Immature natural killer cell (primary cell): ENCODE measurements at regions not wholly inside any gene's neighbourhood (a gene's known extent, or its start where the extent isn't known, plus 50 kb on each side); places are given as distances from the start of the nearest gene placed in this dataset.

Source experiments
- DNase-seq, 3 donors: peaks; one replicate each; pipeline ENCODE4 v3.0.0; 2022; ENCODE audit warnings: mixed read lengths in 1 of 3
- H3K27ac Mint-ChIP-seq, 6 donors: one replicate each; pipeline ENCODE4 v1.8.0; 2020; ENCODE audit warnings: mixed read lengths in 6 of 6, mild to moderate bottlenecking in 5 of 6, inconsistent platforms in 4 of 6, moderate library complexity in 3 of 6
- H3K27me3 Mint-ChIP-seq, 3 donors: one replicate each; pipeline ENCODE4 v1.8.0; 2020 to 2021; ENCODE audit warnings: low read depth in 3 of 3, mild to moderate bottlenecking in 3 of 3, mixed read lengths in 3 of 3, moderate library complexity in 3 of 3, inconsistent platforms in 1 of 3
- H3K36me3 Mint-ChIP-seq, 3 donors: one replicate each; pipeline ENCODE4 v1.8.0; 2020; ENCODE audit warnings: mixed read lengths in 3 of 3, inconsistent platforms in 2 of 3, mild to moderate bottlenecking in 2 of 3
- H3K4me1 Mint-ChIP-seq, 2 donors: one replicate each; pipeline ENCODE4 v1.8.0; 2020; ENCODE audit warnings: inconsistent platforms in 2 of 2, mild to moderate bottlenecking in 2 of 2, mixed read lengths in 2 of 2, moderate library complexity in 1 of 2
- H3K4me3 Mint-ChIP-seq, 5 donors: one replicate each; pipeline ENCODE4 v1.8.0; 2020; ENCODE audit warnings: mild to moderate bottlenecking in 5 of 5, mixed read lengths in 5 of 5, inconsistent platforms in 3 of 5, moderate library complexity in 3 of 5
- H3K9me3 Mint-ChIP-seq, 6 donors: one replicate each; pipeline ENCODE4 v1.8.0; 2020; ENCODE audit warnings: mild to moderate bottlenecking in 6 of 6, mixed read lengths in 6 of 6, inconsistent platforms in 4 of 6, moderate library complexity in 3 of 6

- Mint-ChIP-seq H3K27me3 (peaks cover 0 to 5% (median 3%) of the 10 kb centered on the region in 3 donors), H3K36me3 (no peaks in the 10 kb centered on the region), H3K4me1 (peaks cover 0 to 1% of the 10 kb centered on the region in 2 donors), H3K27ac (no peak overlapping the region), H3K4me3 (no peak overlapping the region), H3K9me3 (peaks cover 0 to 9% (median under 1%) of the 10 kb centered on the region in 6 donors)
- DNase-seq, result no peak
Observed at GRCh38 chr1:56028244-56028643, 551.1 kb downstream of the PLPP3 start.

- Mint-ChIP-seq H3K27ac (no peak overlapping the region), H3K27me3 (peaks cover 0 to 4% (median 3%) of the 10 kb centered on the region in 3 donors), H3K36me3 (no peaks in the 10 kb centered on the region), H3K9me3 (peaks cover 0 to 9% (median under 1%) of the 10 kb centered on the region in 6 donors), H3K4me3 (no peak overlapping the region), H3K4me1 (peaks cover 0 to 1% of the 10 kb centered on the region in 2 donors)
- DNase-seq, result no peak
Observed at GRCh38 chr1:56025942-56026341, 553.4 kb downstream of the PLPP3 start.

- Mint-ChIP-seq H3K27me3 (peaks cover 2 to 6% (median 3%) of the 10 kb centered on the region in 3 donors), H3K27ac (no peak overlapping the region), H3K4me1 (no peaks in the 10 kb centered on the region), H3K9me3 (peaks cover 0 to 9% (median under 1%) of the 10 kb centered on the region in 6 donors), H3K4me3 (no peak overlapping the region), H3K36me3 (no peaks in the 10 kb centered on the region)
- no peak for DNase-seq
Observed at GRCh38 chr1:56024155-56024554, 555.2 kb downstream of the PLPP3 start.

- Mint-ChIP-seq H3K4me3 (no peak overlapping the region), H3K4me1 (no peaks in the 10 kb centered on the region), H3K36me3 (no peaks in the 10 kb centered on the region), H3K9me3 (peaks cover 0 to 6% (median 0%) of the 10 kb centered on the region in 6 donors), H3K27ac (no peak overlapping the region), H3K27me3 (peaks cover 2 to 3% (median 3%) of the 10 kb centered on the region in 3 donors)
- DNase-seq, result no peak
Observed at GRCh38 chr1:56019922-56020321, 559.4 kb downstream of the PLPP3 start.

- Mint-ChIP-seq H3K27me3 (peaks cover 2 to 3% (median 3%) of the 10 kb centered on the region in 3 donors), H3K9me3 (peaks cover 0 to 6% (median 0%) of the 10 kb centered on the region in 6 donors), H3K4me3 (no peak overlapping the region), H3K36me3 (no peaks in the 10 kb centered on the region), H3K4me1 (no peaks in the 10 kb centered on the region), H3K27ac (no peak overlapping the region)
- no peak for DNase-seq
Observed at GRCh38 chr1:56019472-56019871, 559.9 kb downstream of the PLPP3 start.

GRCh38 chr1:56017336-56017735 is 562.0 kb downstream of the PLPP3 start:
- H3K9me3 Mint-ChIP-seq, result peaks cover 0 to 5% (median 0%) of the 10 kb centered on the region in 6 donors
- no peak for DNase-seq
- no peaks in the 10 kb centered on the region for H3K36me3 Mint-ChIP-seq
- H3K4me1 Mint-ChIP-seq, result no peaks in the 10 kb centered on the region
- H3K27ac Mint-ChIP-seq, result no peak overlapping the region
- H3K4me3 Mint-ChIP-seq, result no peak overlapping the region
- H3K27me3 Mint-ChIP-seq, result peaks cover 3 to 4% (median 4%) of the 10 kb centered on the region in 3 donors

GRCh38 chr1:56003846-56004245 is 575.5 kb downstream of the PLPP3 start:
- no peak for DNase-seq
- no peaks in the 10 kb centered on the region for H3K36me3 Mint-ChIP-seq
- no peaks in the 10 kb centered on the region for H3K4me1 Mint-ChIP-seq
- no peak overlapping the region for H3K4me3 Mint-ChIP-seq
- H3K27ac Mint-ChIP-seq, result no peak overlapping the region
- peaks cover 0 to 6% (median 0%) of the 10 kb centered on the region in 6 donors for H3K9me3 Mint-ChIP-seq
- peaks cover 2 to 5% (median 4%) of the 10 kb centered on the region in 3 donors for H3K27me3 Mint-ChIP-seq

- Mint-ChIP-seq H3K27me3 (peaks cover 2 to 5% (median 5%) of the 10 kb centered on the region in 3 donors), H3K4me3 (no peak overlapping the region), H3K36me3 (no peaks in the 10 kb centered on the region), H3K9me3 (peaks cover 0 to 6% (median 0%) of the 10 kb centered on the region in 6 donors), H3K4me1 (no peaks in the 10 kb centered on the region), H3K27ac (no peak overlapping the region)
- no peak for DNase-seq
Observed at GRCh38 chr1:56002231-56002630, 577.1 kb downstream of the PLPP3 start.

- H3K9me3 Mint-ChIP-seq, result peaks cover 0 to 4% (median 0%) of the 10 kb centered on the region in 6 donors
- H3K4me3 Mint-ChIP-seq, result no peak overlapping the region
- DNase-seq, result no peak
- no peaks in the 10 kb centered on the region for H3K36me3 Mint-ChIP-seq
- no peak overlapping the region for H3K27ac Mint-ChIP-seq
- H3K27me3 Mint-ChIP-seq, result peaks cover 2 to 5% (median 2%) of the 10 kb centered on the region in 3 donors
- H3K4me1 Mint-ChIP-seq, result no peaks in the 10 kb centered on the region
Observed at GRCh38 chr1:56000424-56000823, 578.9 kb downstream of the PLPP3 start.

GRCh38 chr1:55997536-55997935 is 581.8 kb downstream of the PLPP3 start:
- H3K27me3 Mint-ChIP-seq, result peaks cover 2 to 6% (median 3%) of the 10 kb centered on the region in 3 donors
- no peaks in the 10 kb centered on the region for H3K36me3 Mint-ChIP-seq
- H3K4me3 Mint-ChIP-seq, result no peak overlapping the region
- DNase-seq, result no peak
- H3K27ac Mint-ChIP-seq, result no peak overlapping the region
- H3K4me1 Mint-ChIP-seq, result no peaks in the 10 kb centered on the region
- H3K9me3 Mint-ChIP-seq, result peaks cover 0 to 6% (median 2%) of the 10 kb centered on the region in 6 donors

GRCh38 chr1:55993646-55994318 is 585.6 kb downstream of the PLPP3 start:
- no peaks in the 10 kb centered on the region for H3K4me1 Mint-ChIP-seq
- H3K27ac Mint-ChIP-seq, result no peak overlapping the region
- DNase-seq, result no peak
- H3K4me3 Mint-ChIP-seq, result no peak overlapping the region
- peaks cover 0 to 4% (median 2%) of the 10 kb centered on the region in 6 donors for H3K9me3 Mint-ChIP-seq
- H3K36me3 Mint-ChIP-seq, result no peaks in the 10 kb centered on the region
- peaks cover 0 to 4% (median 2%) of the 10 kb centered on the region in 3 donors for H3K27me3 Mint-ChIP-seq

GRCh38 chr1:55990007-55990406 is 589.4 kb downstream of the PLPP3 start:
- H3K36me3 Mint-ChIP-seq, result no peaks in the 10 kb centered on the region
- peaks cover 0 to 2% (median 0%) of the 10 kb centered on the region in 6 donors for H3K9me3 Mint-ChIP-seq
- DNase-seq, result no peak
- no peaks in the 10 kb centered on the region for H3K4me1 Mint-ChIP-seq
- H3K27ac Mint-ChIP-seq, result no peak overlapping the region
- no peak overlapping the region for H3K4me3 Mint-ChIP-seq
- peaks cover 0 to 2% (median 2%) of the 10 kb centered on the region in 3 donors for H3K27me3 Mint-ChIP-seq

- Mint-ChIP-seq H3K4me1 (no peaks in the 10 kb centered on the region), H3K36me3 (no peaks in the 10 kb centered on the region), H3K9me3 (no peaks in the 10 kb centered on the region), H3K27ac (no peak overlapping the region), H3K27me3 (peaks cover 0 to 3% (median 2%) of the 10 kb centered on the region in 3 donors), H3K4me3 (no peak overlapping the region)
- DNase-seq, result no peak
Observed at GRCh38 chr1:55988963-55989452, 590.4 kb downstream of the PLPP3 start.

GRCh38 chr1:55987491-55988249 is 591.7 kb downstream of the PLPP3 start:
- H3K4me3 Mint-ChIP-seq, result no peak overlapping the region
- H3K36me3 Mint-ChIP-seq, result no peaks in the 10 kb centered on the region
- no peak overlapping the region for H3K27ac Mint-ChIP-seq
- no peaks in the 10 kb centered on the region for H3K9me3 Mint-ChIP-seq
- DNase-seq, result no peak
- peaks cover 0 to 3% (median 2%) of the 10 kb centered on the region in 3 donors for H3K27me3 Mint-ChIP-seq
- no peaks in the 10 kb centered on the region for H3K4me1 Mint-ChIP-seq
